Trophoblast cell (in vitro differentiated cells and primary cell): ENCODE measurements at regions not wholly inside any gene's neighbourhood (a gene's known extent, or its start where the extent isn't known, plus 50 kb on each side); places are given as distances from the start of the nearest gene placed in this dataset.

Experiments
- DNase-seq, 2 donors: peaks; one replicate each; pipeline ENCODE4 v3.0.0-alpha.2; 2016
- H2AFZ ChIP-seq: 2 replicates; pipeline ENCODE4 v1.6.1; 2013; ENCODE audit warnings: low read length, moderate library complexity, mild to moderate bottlenecking; ENCODE audit not compliant: insufficient read depth, poor library complexity
- H2AK5ac ChIP-seq: 2 replicates; pipeline ENCODE4 v1.6.1; 2013; ENCODE audit warnings: mild to moderate bottlenecking, low read length
- H2BK120ac ChIP-seq: 2 replicates; pipeline ENCODE4 v1.6.1; 2013; ENCODE audit warnings: low read length, mild to moderate bottlenecking, moderate library complexity; ENCODE audit not compliant: insufficient read depth, poor library complexity
- H2BK12ac ChIP-seq: 2 replicates; pipeline ENCODE4 v1.6.1; 2013; ENCODE audit warnings: mild to moderate bottlenecking, low read length, moderate library complexity
- H2BK5ac ChIP-seq: 2 replicates; pipeline ENCODE4 v1.6.1; 2013; ENCODE audit warnings: low read length, low read depth, moderate library complexity, mild to moderate bottlenecking; ENCODE audit not compliant: poor library complexity
- H3K14ac ChIP-seq: 2 replicates; pipeline ENCODE4 v1.6.1; 2013; ENCODE audit warnings: mild to moderate bottlenecking, low read length
- H3K18ac ChIP-seq: 2 replicates; pipeline ENCODE4 v1.6.1; 2013; ENCODE audit warnings: mild to moderate bottlenecking, low read length
- H3K23ac ChIP-seq: 2 replicates; pipeline ENCODE4 v1.6.1; 2013; ENCODE audit warnings: low read length
- H3K27ac ChIP-seq: 2 replicates; pipeline ENCODE4 v1.5.1; 2013; ENCODE audit warnings: low read depth, mild to moderate bottlenecking, inconsistent platforms, low read length, moderate library complexity
- H3K27me3 ChIP-seq: 2 replicates; pipeline ENCODE4 v1.6.1; 2013; ENCODE audit warnings: inconsistent platforms, mild to moderate bottlenecking, low read length, moderate library complexity; ENCODE audit not compliant: insufficient read depth
- H3K36me3 ChIP-seq, 2 experiments: 1 replicate in 1 of 2; 2 replicates in 1 of 2; pipeline ENCODE4 v1.6.1; 2013; ENCODE audit warnings: low read length in 2 of 2, mild to moderate bottlenecking in 2 of 2, moderate library complexity in 1 of 2; ENCODE audit not compliant: insufficient read depth in 2 of 2, control insufficient read depth in 1 of 2
- H3K4ac ChIP-seq: 2 replicates; pipeline ENCODE4 v1.6.1; 2013; ENCODE audit warnings: low read depth, mild to moderate bottlenecking, low read length, moderate library complexity
- H3K4me1 ChIP-seq, 2 experiments: 1 replicate in 1 of 2; 2 replicates in 1 of 2; pipeline ENCODE4 v1.6.1; 2013; ENCODE audit warnings: low read length in 2 of 2, mild to moderate bottlenecking in 2 of 2, moderate library complexity in 1 of 2; ENCODE audit not compliant: insufficient read depth in 2 of 2, control insufficient read depth in 1 of 2
- H3K4me2 ChIP-seq: 2 replicates; pipeline ENCODE4 v1.6.1; 2013; ENCODE audit warnings: inconsistent platforms, mild to moderate bottlenecking, low read length, moderate library complexity
- H3K4me3 ChIP-seq: 2 replicates; pipeline ENCODE4 v1.5.1; 2013; ENCODE audit warnings: mild to moderate bottlenecking, low read depth, low read length, inconsistent platforms
- H3K79me1 ChIP-seq: one replicate; pipeline ENCODE4 v1.6.1; 2013; ENCODE audit warnings: low read length
- H3K79me2 ChIP-seq: 2 replicates; pipeline ENCODE4 v1.6.1; 2013; ENCODE audit warnings: low read length, mild to moderate bottlenecking; ENCODE audit not compliant: control insufficient read depth, insufficient read depth, poor library complexity
- H3K9ac ChIP-seq: 2 replicates; pipeline ENCODE4 v1.6.1; 2013; ENCODE audit warnings: mild to moderate bottlenecking, low read length
- H3K9me3 ChIP-seq: 2 replicates; pipeline ENCODE4 v1.6.1; 2013; ENCODE audit warnings: low read depth, mild to moderate bottlenecking, control low read depth, inconsistent platforms, low read length; ENCODE audit not compliant: insufficient read depth
- H4K12ac ChIP-seq: 2 replicates; pipeline ENCODE4 v1.6.1; 2013; ENCODE audit warnings: low read depth, mild to moderate bottlenecking, low read length, moderate library complexity
- H4K8ac ChIP-seq: 2 replicates; pipeline ENCODE4 v1.6.1; 2013; ENCODE audit warnings: low read depth, mild to moderate bottlenecking, low read length, moderate library complexity
- H4K91ac ChIP-seq: one replicate; pipeline ENCODE4 v1.6.1; 2013; ENCODE audit warnings: low read depth, mild to moderate bottlenecking, low read length, moderate library complexity
- WGBS: extraction: QIAGEN DNeasy Blood & Tissue Kit; methylation state at CpG from one replicate; pipeline ENCODE4 v1.1.7; 2013; ENCODE audit warnings: missing lambda C conversion rate; ENCODE audit not compliant: insufficient read length, insufficient coverage; ENCODE audit errors: extremely low coverage; 5-methylcytosine and 5-hydroxymethylcytosine counted together

- no peaks in the 10 kb centered on the region for H3K36me3 ChIP-seq
- H2AFZ ChIP-seq, result no peak overlapping the region
- H2BK12ac ChIP-seq, result no peak overlapping the region
- H3K79me1 ChIP-seq, result no peaks in the 10 kb centered on the region
- no peak overlapping the region for H2BK120ac ChIP-seq
- H2AK5ac ChIP-seq, result no peak overlapping the region
- DNase-seq, result no peak
- no peak overlapping the region for H3K18ac ChIP-seq
- H3K4ac ChIP-seq, result no peak overlapping the region
- peaks cover 2 to 13% of the 10 kb centered on the region in 2 experiments for H3K4me1 ChIP-seq
- H4K91ac ChIP-seq, result no peak overlapping the region
- no peaks in the 10 kb centered on the region for H3K27me3 ChIP-seq
- H4K12ac ChIP-seq, result no peak overlapping the region
- no peak overlapping the region for H3K4me3 ChIP-seq
- no peak overlapping the region for H3K23ac ChIP-seq
- no peak overlapping the region for H2BK5ac ChIP-seq
- H3K27ac ChIP-seq, result no peak overlapping the region
- H3K9ac ChIP-seq, result no peak overlapping the region
- no peak overlapping the region for H3K4me2 ChIP-seq
- H3K14ac ChIP-seq, result no peak overlapping the region
- no peaks in the 10 kb centered on the region for H3K9me3 ChIP-seq
- no peak overlapping the region for H4K8ac ChIP-seq
- H3K79me2 ChIP-seq, result no peaks in the 10 kb centered on the region
- WGBS, result no CpG with 5 or more reads among the region's 4 CpGs
Observed at GRCh38 chr11:113574171-113574570, 99.0 kb upstream of the DRD2 start.

GRCh38 chr11:113572136-113572735, 97.0 kb upstream of the DRD2 start:
- Histone ChIP-seq H3K14ac (no peak overlapping the region), H2BK12ac (no peak overlapping the region), H3K4ac (no peak overlapping the region)

DNA sequence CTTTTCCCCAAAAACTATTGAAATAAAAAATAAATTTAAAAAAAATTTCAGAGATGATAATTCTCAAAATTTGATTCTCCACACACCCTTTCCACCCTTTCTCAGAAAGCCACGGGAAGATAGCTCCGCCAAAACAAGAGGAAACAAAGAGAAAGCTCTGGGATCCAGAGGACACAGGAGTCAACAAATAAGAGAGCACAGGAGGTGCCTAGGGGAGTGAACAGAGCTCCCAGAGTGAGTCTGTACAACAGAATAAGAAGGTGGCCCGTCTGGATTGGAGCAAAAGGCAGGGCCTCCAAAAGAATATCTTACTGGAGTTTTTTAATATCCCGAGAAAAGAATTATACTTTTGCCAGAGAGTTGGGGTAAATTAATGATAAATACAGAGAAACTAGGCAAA, 96.3 kb upstream of the DRD2 start:
- peaks cover 2% of the 10 kb centered on the region for H3K79me1 ChIP-seq
- no peak overlapping the region for H3K9ac ChIP-seq
- WGBS, result no CpG with 5 or more reads among the region's 4 CpGs
- no peak overlapping the region for H3K27ac ChIP-seq
- no peak overlapping the region for H2BK120ac ChIP-seq
- H3K36me3 ChIP-seq, result no peaks in the 10 kb centered on the region
- H3K9me3 ChIP-seq, result no peaks in the 10 kb centered on the region
- H2AFZ ChIP-seq, result no peak overlapping the region
- H3K79me2 ChIP-seq, result no peaks in the 10 kb centered on the region
- H3K4me3 ChIP-seq, result no peak overlapping the region
- H3K4me2 ChIP-seq, result no peak overlapping the region
- DNase-seq, result no peak
- H2BK12ac ChIP-seq, result no peak overlapping the region
- no peak overlapping the region for H3K4ac ChIP-seq
- no peak overlapping the region for H2AK5ac ChIP-seq
- no peak overlapping the region for H4K12ac ChIP-seq
- H3K23ac ChIP-seq, result no peak overlapping the region
- H3K27me3 ChIP-seq, result no peaks in the 10 kb centered on the region
- no peak overlapping the region for H3K18ac ChIP-seq
- no peak overlapping the region for H4K8ac ChIP-seq
- H4K91ac ChIP-seq, result no peak overlapping the region
- no peak overlapping the region for H2BK5ac ChIP-seq
- H3K4me1 ChIP-seq, result peaks cover 0 to 11% of the 10 kb centered on the region in 2 experiments
- H3K14ac ChIP-seq, result no peak overlapping the region

More at GRCh38 chr11:113572136-113572735, 97.0 kb upstream of the DRD2 start:
- Histone ChIP-seq H3K79me1 (peaks cover 2% of the 10 kb centered on the region), H4K12ac (no peak overlapping the region), H3K9ac (no peak overlapping the region), H3K23ac (no peak overlapping the region), H3K79me2 (no peaks in the 10 kb centered on the region), H3K36me3 (no peaks in the 10 kb centered on the region), H3K9me3 (no peaks in the 10 kb centered on the region), H3K4me2 (no peak overlapping the region), H4K91ac (no peak overlapping the region), H4K8ac (no peak overlapping the region), H2BK5ac (no peak overlapping the region), H2AK5ac (no peak overlapping the region), H3K4me1 (peaks cover 0 to 12% of the 10 kb centered on the region in 2 experiments), H2BK120ac (no peak overlapping the region), H3K27me3 (no peaks in the 10 kb centered on the region), H3K27ac (no peak overlapping the region), H3K4me3 (no peak overlapping the region), H2AFZ (no peak overlapping the region), H3K18ac (no peak overlapping the region)
- DNase-seq, result no peak
- WGBS, result 100% methylated on average over 1 of the region's 4 CpGs

GRCh38 chr11:113570906-113571305, 95.7 kb upstream of the DRD2 start:
- no peak overlapping the region for H3K4me2 ChIP-seq
- no peak overlapping the region for H2BK120ac ChIP-seq
- no peak overlapping the region for H2AFZ ChIP-seq
- H3K23ac ChIP-seq, result no peak overlapping the region
- H2BK5ac ChIP-seq, result no peak overlapping the region
- DNase-seq, result no peak
- no peak overlapping the region for H3K4ac ChIP-seq
- H2AK5ac ChIP-seq, result no peak overlapping the region
- no peak overlapping the region for H3K14ac ChIP-seq
- no peak overlapping the region for H2BK12ac ChIP-seq
- H3K27me3 ChIP-seq, result no peaks in the 10 kb centered on the region
- H4K12ac ChIP-seq, result no peak overlapping the region
- no peaks in the 10 kb centered on the region for H3K36me3 ChIP-seq
- no peak overlapping the region for H3K27ac ChIP-seq
- H3K4me3 ChIP-seq, result no peak overlapping the region
- H3K18ac ChIP-seq, result no peak overlapping the region
- peaks cover 2% of the 10 kb centered on the region for H3K79me1 ChIP-seq
- no peaks in the 10 kb centered on the region for H3K79me2 ChIP-seq
- H3K9ac ChIP-seq, result no peak overlapping the region
- H3K4me1 ChIP-seq, result peaks cover 0 to 11% of the 10 kb centered on the region in 2 experiments
- H4K91ac ChIP-seq, result no peak overlapping the region
- no peak overlapping the region for H4K8ac ChIP-seq
- H3K9me3 ChIP-seq, result no peaks in the 10 kb centered on the region
